Vagina (tissue), 2 donors: ENCODE measurements at regions not wholly inside any gene's neighbourhood (a gene's known extent, or its start where the extent isn't known, plus 50 kb on each side); places are given as distances from the start of the nearest gene placed in this dataset.

Experiments
- DNase-seq, 2 donors: peaks; one replicate each; pipeline ENCODE4 v3.0.0-alpha.2; 2017; ENCODE audit errors: extremely low spot score in 2 of 2
- H3K27ac ChIP-seq: fragments of 200-600 bp; sonication (generic); one replicate; pipeline ENCODE4 v1.5.1; 2019
- H3K27me3 ChIP-seq: fragments of 200-600 bp; sonication (generic); one replicate; pipeline ENCODE4 v1.5.1; 2019
- H3K36me3 ChIP-seq, 2 donors: fragments of 200-600 bp; sonication (generic); one replicate each; pipeline ENCODE4 v1.5.1; 2017 to 2019
- H3K4me1 ChIP-seq: fragments of 200-600 bp; sonication (generic); one replicate; pipeline ENCODE4 v1.5.1; 2019
- H3K4me3 ChIP-seq, 2 donors: fragments of 200-600 bp; sonication (generic); 1 replicate in 1 of 2; 2 replicates in 1 of 2; pipeline ENCODE4 v1.5.1; 2016 to 2019
- H3K9me3 ChIP-seq: fragments of 200-600 bp; sonication (generic); one replicate; pipeline ENCODE4 v1.5.1; 2019
- POLR2A ChIP-seq, 2 donors: fragments of 450-650 bp; IDR thresholded peaks; one replicate each; pipeline ENCODE4 v1.6.1; 2017; ENCODE audit warnings: antibody characterized with exemption in 2 of 2, mild to moderate bottlenecking in 2 of 2, moderate library complexity in 2 of 2
- POLR2AphosphoS5 ChIP-seq, 2 donors: sonication (generic); formaldehyde crosslinking; IDR thresholded peaks; one replicate each; pipeline ENCODE4 v1.9.0; 2017; ENCODE audit warnings: antibody characterized with exemption in 2 of 2, mild to moderate bottlenecking in 2 of 2, low read depth in 1 of 2; ENCODE audit not compliant: insufficient read depth in 1 of 2
- intact Hi-C: fragments of 100-400 bp; cut with DNase I; formaldehyde crosslinking; loops from one replicate; pipeline ENCODE4 v1.15.1; 2023
- TF ChIP-seq, protein P1 (sequence below), 3 experiments: fragments of 450-650 bp in 2 of 3; fragments of 200-600 bp in 1 of 3; sonication (generic) in 1 of 3; IDR thresholded peaks; one replicate each; pipeline ENCODE4 v1.5.1; 2017 to 2019; ENCODE audit warnings: antibody characterized with exemption in 3 of 3, mild to moderate bottlenecking in 2 of 3, moderate library complexity in 2 of 3

DNA sequence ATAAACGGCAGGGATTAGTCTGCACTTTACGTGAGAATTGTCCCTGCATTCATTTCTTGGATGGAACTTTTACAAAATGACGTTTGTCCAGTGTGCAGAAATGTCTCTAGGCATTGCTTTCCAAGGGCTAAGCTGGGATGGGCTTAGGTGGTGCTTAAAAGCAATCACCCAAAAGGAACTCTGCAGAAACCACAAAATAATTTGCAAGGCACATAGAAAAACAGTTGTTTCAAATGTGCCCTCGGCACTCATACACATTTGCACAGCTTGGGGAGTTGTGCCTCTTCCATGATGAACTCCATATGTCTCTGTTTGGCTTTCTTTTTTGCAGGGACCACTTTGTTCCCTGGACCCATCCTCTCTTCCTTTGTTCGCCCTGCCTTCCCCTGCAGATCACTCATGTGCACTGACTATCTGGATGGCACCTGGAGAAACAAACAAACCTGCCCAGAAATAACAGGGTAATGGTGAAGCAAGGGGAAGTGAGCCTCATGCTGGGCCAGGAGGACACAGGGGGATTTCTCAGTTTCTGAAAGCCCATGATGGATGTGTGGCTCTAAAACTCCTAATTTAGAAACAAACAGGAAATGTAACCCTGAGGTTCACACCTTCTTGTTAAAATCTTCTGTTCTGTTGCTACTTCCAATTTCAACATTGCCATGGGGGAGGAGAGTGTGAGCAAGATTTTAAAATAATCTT is 150.2 kb downstream of the SNX19 start:
- Histone ChIP-seq H3K4me3 (no peak overlapping the region), H3K36me3 (no peaks in the 10 kb centered on the region), H3K9me3 (no peaks in the 10 kb centered on the region), H3K27ac (no peak overlapping the region), H3K27me3 (no peaks in the 10 kb centered on the region), H3K4me1 (no peaks in the 10 kb centered on the region)
- DNase-seq = no peak
- intact Hi-C loops = no loop called here
- TF ChIP-seq, protein P1, sequence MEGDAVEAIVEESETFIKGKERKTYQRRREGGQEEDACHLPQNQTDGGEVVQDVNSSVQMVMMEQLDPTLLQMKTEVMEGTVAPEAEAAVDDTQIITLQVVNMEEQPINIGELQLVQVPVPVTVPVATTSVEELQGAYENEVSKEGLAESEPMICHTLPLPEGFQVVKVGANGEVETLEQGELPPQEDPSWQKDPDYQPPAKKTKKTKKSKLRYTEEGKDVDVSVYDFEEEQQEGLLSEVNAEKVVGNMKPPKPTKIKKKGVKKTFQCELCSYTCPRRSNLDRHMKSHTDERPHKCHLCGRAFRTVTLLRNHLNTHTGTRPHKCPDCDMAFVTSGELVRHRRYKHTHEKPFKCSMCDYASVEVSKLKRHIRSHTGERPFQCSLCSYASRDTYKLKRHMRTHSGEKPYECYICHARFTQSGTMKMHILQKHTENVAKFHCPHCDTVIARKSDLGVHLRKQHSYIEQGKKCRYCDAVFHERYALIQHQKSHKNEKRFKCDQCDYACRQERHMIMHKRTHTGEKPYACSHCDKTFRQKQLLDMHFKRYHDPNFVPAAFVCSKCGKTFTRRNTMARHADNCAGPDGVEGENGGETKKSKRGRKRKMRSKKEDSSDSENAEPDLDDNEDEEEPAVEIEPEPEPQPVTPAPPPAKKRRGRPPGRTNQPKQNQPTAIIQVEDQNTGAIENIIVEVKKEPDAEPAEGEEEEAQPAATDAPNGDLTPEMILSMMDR (IDR thresholded peaks at IDR 0.05) = no peak
- no peak for TF ChIP-seq POLR2AphosphoS5 (IDR thresholded peaks at IDR 0.05; ENCODE audit: insufficient read depth in 1 of 2, low read depth in 1 of 2)
- TF ChIP-seq POLR2A (IDR thresholded peaks at IDR 0.05) = no peak

DNA sequence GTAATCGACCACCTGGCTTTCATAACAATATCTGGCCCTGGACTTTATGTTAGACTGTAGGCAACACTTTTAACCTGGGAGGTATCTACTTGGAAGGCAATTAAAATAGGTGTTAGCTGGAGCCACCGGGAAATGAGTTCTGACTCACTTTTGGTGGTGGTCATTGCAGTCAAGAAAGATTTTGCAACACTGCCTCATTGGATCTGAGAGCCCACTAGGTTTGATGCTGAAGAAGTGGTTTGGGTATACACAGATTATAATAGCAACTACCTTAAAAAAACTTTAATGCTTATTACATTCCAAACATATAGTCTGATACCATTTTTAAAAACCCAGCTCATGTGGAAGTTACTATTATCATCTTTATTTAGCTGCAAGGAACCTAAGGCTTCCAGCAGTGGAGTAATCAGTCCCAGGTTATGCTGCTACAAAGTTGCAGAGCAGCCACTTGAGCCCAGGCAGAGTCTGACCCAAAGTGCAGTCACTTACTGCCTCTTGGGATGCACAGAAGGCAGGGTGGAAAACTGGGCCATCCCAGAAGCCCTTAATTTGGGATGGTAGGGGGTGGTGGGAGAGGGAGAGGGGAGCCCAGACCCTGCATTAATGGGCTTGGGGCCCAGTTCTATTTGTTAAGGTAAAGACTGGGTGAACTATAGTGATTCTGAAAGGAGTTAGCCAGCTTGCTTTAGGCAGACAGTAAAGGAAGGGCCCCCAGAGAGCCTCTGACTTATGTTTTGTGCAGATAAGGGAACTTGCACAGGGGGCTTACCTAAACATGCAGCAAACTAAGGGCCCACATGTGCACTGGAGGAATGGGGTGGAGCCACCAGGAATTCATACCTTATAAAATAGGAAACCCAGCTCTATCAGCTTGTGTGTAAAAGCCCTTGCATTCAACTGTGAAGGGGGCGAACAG is 149.4 kb downstream of the SNX19 start:
- H3K36me3 ChIP-seq = no peaks in the 10 kb centered on the region
- TF ChIP-seq, protein P1 (IDR thresholded peaks at IDR 0.05) = no peak
- TF ChIP-seq POLR2A (IDR thresholded peaks at IDR 0.05) (no peak), POLR2AphosphoS5 (IDR thresholded peaks at IDR 0.05; ENCODE audit: insufficient read depth in 1 of 2, low read depth in 1 of 2) (no peak)
- H3K27me3 ChIP-seq = no peaks in the 10 kb centered on the region
- no peak overlapping the region for H3K4me3 ChIP-seq
- peak in 1 of 2 donors; percentile 49 for DNase-seq
- intact Hi-C loops = no loop called here
- no peaks in the 10 kb centered on the region for H3K9me3 ChIP-seq
- no peak overlapping the region for H3K27ac ChIP-seq
- H3K4me1 ChIP-seq = no peaks in the 10 kb centered on the region

DNA sequence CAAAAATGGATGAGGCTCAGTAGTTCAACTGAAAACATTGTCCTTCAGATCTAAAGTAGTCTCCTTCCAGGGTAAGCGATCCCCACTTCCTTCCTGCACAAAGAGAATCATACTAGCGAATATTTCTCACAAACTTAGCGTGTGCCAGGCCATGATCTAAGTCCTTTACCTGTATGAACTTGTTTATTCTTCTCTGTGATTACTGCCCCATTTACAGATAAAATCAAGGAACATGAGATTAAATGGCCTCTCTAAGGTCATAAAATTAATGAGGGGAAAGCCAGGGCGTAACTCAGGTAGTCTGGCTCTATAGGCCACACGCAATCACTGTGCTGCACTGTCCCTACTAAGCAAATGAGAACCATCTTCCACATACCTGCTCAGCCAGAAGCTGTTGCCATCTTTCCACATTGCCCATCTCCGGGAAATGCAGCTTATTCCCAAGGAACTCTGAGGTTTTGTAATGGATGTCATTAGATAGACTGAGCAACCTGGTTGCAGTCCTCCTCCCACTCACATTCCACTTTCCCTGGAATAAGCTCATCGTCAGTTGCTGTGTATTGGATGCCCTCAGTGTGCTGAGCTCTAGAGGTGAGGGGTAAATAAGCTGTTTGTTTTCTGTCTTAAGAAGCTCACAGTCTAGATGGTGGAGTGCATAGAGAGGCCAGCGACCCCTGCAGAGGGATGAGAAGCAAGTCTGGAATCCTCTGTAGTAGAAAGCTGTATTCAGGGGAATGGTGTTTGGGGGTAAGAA is 146.3 kb downstream of the SNX19 start:
- H3K27me3 ChIP-seq = no peaks in the 10 kb centered on the region
- no peak overlapping the region for H3K4me3 ChIP-seq
- H3K9me3 ChIP-seq = no peaks in the 10 kb centered on the region
- no peak overlapping the region for H3K27ac ChIP-seq
- no peaks in the 10 kb centered on the region for H3K36me3 ChIP-seq
- TF ChIP-seq, protein P1 (IDR thresholded peaks at IDR 0.05) = no peak
- no peak for TF ChIP-seq POLR2A (IDR thresholded peaks at IDR 0.05)
- no peak for TF ChIP-seq POLR2AphosphoS5 (IDR thresholded peaks at IDR 0.05; ENCODE audit: insufficient read depth in 1 of 2, low read depth in 1 of 2)
- H3K4me1 ChIP-seq = peaks cover 12% of the 10 kb centered on the region
- no peak for DNase-seq
- intact Hi-C loops = no loop called here

DNA sequence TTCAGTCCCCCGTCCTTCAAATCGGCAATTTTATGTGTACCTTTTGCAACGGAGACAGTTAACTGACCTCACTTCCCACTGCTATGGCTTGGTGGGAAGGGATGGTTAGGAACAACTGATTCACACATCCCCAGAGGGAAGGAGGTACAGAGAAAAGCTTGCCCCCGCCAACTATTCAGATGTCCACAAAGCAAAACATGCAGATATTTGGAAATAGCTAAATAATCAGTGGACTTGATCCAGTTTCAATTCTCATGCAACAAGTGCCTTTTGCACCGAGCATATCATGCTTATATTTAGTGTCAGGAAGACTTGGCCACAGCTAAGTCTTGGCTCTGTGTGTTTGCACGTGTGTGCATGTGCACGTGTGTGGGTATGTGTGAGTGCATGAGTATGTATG is 144.6 kb downstream of the SNX19 start:
- Histone ChIP-seq H3K4me1 (peaks cover 12% of the 10 kb centered on the region), H3K27me3 (no peaks in the 10 kb centered on the region), H3K9me3 (no peaks in the 10 kb centered on the region), H3K4me3 (no peak overlapping the region), H3K27ac (no peak overlapping the region), H3K36me3 (no peaks in the 10 kb centered on the region)
- no peak for DNase-seq
- TF ChIP-seq, protein P1 (IDR thresholded peaks at IDR 0.05) = no peak
- TF ChIP-seq POLR2AphosphoS5 (IDR thresholded peaks at IDR 0.05; ENCODE audit: insufficient read depth in 1 of 2, low read depth in 1 of 2) (no peak), POLR2A (IDR thresholded peaks at IDR 0.05) (no peak)
- intact Hi-C loops = no loop called here
